Liver (tissue), 8 donors: ENCODE measurements at regions not wholly inside any gene's neighbourhood (a gene's known extent, or its start where the extent isn't known, plus 50 kb on each side); places are given as distances from the start of the nearest gene placed in this dataset.

Experiments used
- DNase-seq: peaks from one replicate; pipeline ENCODE4 v3.0.0-alpha.2; 2017; ENCODE audit warnings: low spot score
- H3K27ac ChIP-seq, 2 donors: one replicate each; pipeline ENCODE4 v1.7.0; 2013; ENCODE audit warnings: inconsistent platforms in 2 of 2, low read length in 2 of 2, control low read depth in 1 of 2, low read depth in 1 of 2, mild to moderate bottlenecking in 1 of 2
- H3K27me3 ChIP-seq, 4 donors: one replicate each; pipeline versions ENCODE4 v1.6.1 to v1.7.0; 2013; ENCODE audit warnings: low read length in 3 of 4, inconsistent platforms in 1 of 4, mild to moderate bottlenecking in 1 of 4, moderate library complexity in 1 of 4; ENCODE audit not compliant: control insufficient read depth in 4 of 4, insufficient read depth in 4 of 4
- H3K36me3 ChIP-seq, 4 donors: one replicate each; pipeline versions ENCODE4 v1.6.1 to v1.7.0; 2013; ENCODE audit warnings: low read length in 3 of 4, mild to moderate bottlenecking in 3 of 4, low read depth in 1 of 4, moderate library complexity in 1 of 4; ENCODE audit not compliant: control insufficient read depth in 4 of 4, insufficient read depth in 3 of 4
- H3K4me1 ChIP-seq, 4 donors: one replicate each; pipeline versions ENCODE4 v1.6.1 to v1.7.0; 2013; ENCODE audit warnings: low read length in 3 of 4, mild to moderate bottlenecking in 3 of 4, moderate library complexity in 1 of 4; ENCODE audit not compliant: control insufficient read depth in 4 of 4, insufficient read depth in 4 of 4
- H3K4me3 ChIP-seq, 3 donors: one replicate each; pipeline versions ENCODE4 v1.6.1 to v1.7.0; 2013; ENCODE audit warnings: low read length in 3 of 3, control low read depth in 1 of 3, low read depth in 1 of 3, mild to moderate bottlenecking in 1 of 3
- H3K9ac ChIP-seq, 2 donors: one replicate each; pipeline ENCODE4 v1.7.0; 2013; ENCODE audit warnings: low read length in 2 of 2, mild to moderate bottlenecking in 2 of 2, moderate library complexity in 2 of 2, control low read depth in 1 of 2, low read depth in 1 of 2
- H3K9me3 ChIP-seq, 4 donors: one replicate each; pipeline versions ENCODE4 v1.6.1 to v1.7.0; 2013; ENCODE audit warnings: low read length in 3 of 4; ENCODE audit not compliant: control insufficient read depth in 4 of 4
- EGR1 ChIP-seq, 2 donors: IDR thresholded peaks; 2 replicates each; pipeline ENCODE4 v1.6.1; 2016 to 2018; ENCODE audit warnings: antibody characterized with exemption in 2 of 2, low read depth in 2 of 2
- FOXA1 ChIP-seq: IDR thresholded peaks from 2 replicates; pipeline ENCODE4 v1.6.1; 2016; ENCODE audit warnings: antibody characterized with exemption
- GABPA ChIP-seq, 2 donors: IDR thresholded peaks in 1 of 2; conservative IDR thresholded peaks in 1 of 2; 2 replicates each; pipeline ENCODE4 v1.6.1; 2016; ENCODE audit warnings: antibody characterized with exemption in 2 of 2, mild to moderate bottlenecking in 1 of 2, moderate library complexity in 1 of 2
- HNF4A ChIP-seq, 2 donors: conservative IDR thresholded peaks; 2 replicates each; pipeline ENCODE4 v1.6.1; 2016; ENCODE audit warnings: antibody characterized with exemption in 2 of 2, mild to moderate bottlenecking in 2 of 2
- HNF4G ChIP-seq: IDR thresholded peaks from 2 replicates; pipeline ENCODE4 v1.6.1; 2016; ENCODE audit warnings: antibody characterized with exemption
- JUND ChIP-seq, 2 donors: IDR thresholded peaks; 2 replicates each; pipeline ENCODE4 v1.6.1; 2016; ENCODE audit warnings: antibody characterized with exemption in 2 of 2
- NR2F2 ChIP-seq: IDR thresholded peaks from 2 replicates; pipeline ENCODE4 v1.6.1; 2016; ENCODE audit warnings: antibody characterized with exemption
- RAD21 ChIP-seq, 2 donors: IDR thresholded peaks; 2 replicates each; pipeline ENCODE4 v1.6.1; 2016; ENCODE audit warnings: antibody characterized with exemption in 2 of 2, mild to moderate bottlenecking in 2 of 2
- RXRA ChIP-seq, 2 donors: IDR thresholded peaks; 2 replicates each; pipeline ENCODE4 v1.6.1; 2017 to 2018; ENCODE audit warnings: antibody characterized with exemption in 2 of 2, mild to moderate bottlenecking in 1 of 2
- SP1 ChIP-seq: IDR thresholded peaks from 2 replicates; pipeline ENCODE4 v1.6.1; 2018; ENCODE audit warnings: antibody characterized with exemption, mild to moderate bottlenecking
- TAF1 ChIP-seq: conservative IDR thresholded peaks from 2 replicates; pipeline ENCODE4 v1.6.1; 2016; ENCODE audit warnings: antibody characterized with exemption, mild to moderate bottlenecking
- YY1 ChIP-seq: IDR thresholded peaks from 2 replicates; pipeline ENCODE4 v1.6.1; 2016; ENCODE audit warnings: antibody characterized with exemption, mild to moderate bottlenecking
- WGBS: extraction: QIAGEN DNeasy Blood & Tissue Kit; methylation state at CpG from one replicate; pipeline ENCODE4 v1.1.7; 2013; 5-methylcytosine and 5-hydroxymethylcytosine counted together
- TF ChIP-seq, protein P1 (sequence below): IDR thresholded peaks from 2 replicates; pipeline ENCODE4 v1.6.1; 2016; ENCODE audit warnings: antibody characterized with exemption
- TF ChIP-seq, protein P2 (sequence below): IDR thresholded peaks from 2 replicates; pipeline ENCODE4 v1.6.1; 2016; ENCODE audit warnings: antibody characterized with exemption
- TF ChIP-seq, protein P3 (sequence below): IDR thresholded peaks from 2 replicates; pipeline ENCODE4 v1.6.1; 2016; ENCODE audit warnings: antibody characterized with exemption
- TF ChIP-seq, protein P4 (sequence below): fragments of 150-350 bp; IDR thresholded peaks from 2 replicates; pipeline ENCODE4 v1.5.1; 2017; ENCODE audit warnings: improper control_type of control experiment, low read depth, low read length; ENCODE audit not compliant: missing input control
- TF ChIP-seq, protein P5 (sequence below): IDR thresholded peaks from 2 replicates; pipeline ENCODE4 v1.6.1; 2016; ENCODE audit warnings: antibody characterized with exemption, mild to moderate bottlenecking
- donor health status: healthy.
- donor health status: healthy.
- donor health status: healthy.
- donor health status: healthy.
- donor health status: healthy.

DNA sequence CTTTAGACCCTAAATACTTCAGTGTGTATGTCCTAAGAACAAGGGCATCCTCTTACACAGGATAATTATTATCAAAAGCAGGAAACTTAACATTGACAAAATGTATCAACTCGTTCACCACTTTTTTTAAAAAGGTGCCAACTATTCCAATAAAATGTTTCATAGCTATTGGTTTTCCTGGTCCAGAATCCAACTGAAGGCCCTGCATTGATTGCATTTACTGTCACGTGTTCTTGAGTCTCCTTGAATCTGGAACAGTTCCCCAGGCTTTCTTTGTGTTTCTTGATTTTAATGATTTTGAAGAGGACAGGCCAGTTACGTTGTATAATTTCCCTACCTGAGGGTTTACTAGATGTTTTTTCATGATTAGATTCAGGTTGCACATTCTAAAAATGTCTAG is 94.6 kb upstream of the ARHGEF3 start:
- no peaks in the 10 kb centered on the region for H3K4me1 ChIP-seq
- 87% methylated on average over 3 of the region's 3 CpGs for WGBS
- no peak overlapping the region for H3K27ac ChIP-seq
- H3K4me3 ChIP-seq: no peak overlapping the region
- DNase-seq: no peak
- no peaks in the 10 kb centered on the region for H3K9me3 ChIP-seq
- TF ChIP-seq NR2F2 (no peak), FOXA1 (no peak), RXRA (IDR thresholded peaks at IDR 0.05) (no peak), SP1 (no peak), TAF1 (no peak), HNF4A (conservative IDR thresholded peaks at IDR 0.05) (no peak), YY1 (no peak), EGR1 (IDR thresholded peaks at IDR 0.05; ENCODE audit: low read depth in 2 of 2) (no peak), JUND (IDR thresholded peaks at IDR 0.05) (no peak), GABPA (IDR thresholded peaks at IDR 0.05 in 1 of 2, conservative IDR thresholded peaks at IDR 0.05 in 1 of 2) (no peak), RAD21 (IDR thresholded peaks at IDR 0.05) (no peak), HNF4G (no peak)
- TF ChIP-seq, protein P1, sequence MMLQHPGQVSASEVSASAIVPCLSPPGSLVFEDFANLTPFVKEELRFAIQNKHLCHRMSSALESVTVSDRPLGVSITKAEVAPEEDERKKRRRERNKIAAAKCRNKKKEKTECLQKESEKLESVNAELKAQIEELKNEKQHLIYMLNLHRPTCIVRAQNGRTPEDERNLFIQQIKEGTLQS: no peak
- TF ChIP-seq, protein P2, sequence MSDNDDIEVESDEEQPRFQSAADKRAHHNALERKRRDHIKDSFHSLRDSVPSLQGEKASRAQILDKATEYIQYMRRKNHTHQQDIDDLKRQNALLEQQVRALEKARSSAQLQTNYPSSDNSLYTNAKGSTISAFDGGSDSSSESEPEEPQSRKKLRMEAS: no peak
- TF ChIP-seq, protein P3, sequence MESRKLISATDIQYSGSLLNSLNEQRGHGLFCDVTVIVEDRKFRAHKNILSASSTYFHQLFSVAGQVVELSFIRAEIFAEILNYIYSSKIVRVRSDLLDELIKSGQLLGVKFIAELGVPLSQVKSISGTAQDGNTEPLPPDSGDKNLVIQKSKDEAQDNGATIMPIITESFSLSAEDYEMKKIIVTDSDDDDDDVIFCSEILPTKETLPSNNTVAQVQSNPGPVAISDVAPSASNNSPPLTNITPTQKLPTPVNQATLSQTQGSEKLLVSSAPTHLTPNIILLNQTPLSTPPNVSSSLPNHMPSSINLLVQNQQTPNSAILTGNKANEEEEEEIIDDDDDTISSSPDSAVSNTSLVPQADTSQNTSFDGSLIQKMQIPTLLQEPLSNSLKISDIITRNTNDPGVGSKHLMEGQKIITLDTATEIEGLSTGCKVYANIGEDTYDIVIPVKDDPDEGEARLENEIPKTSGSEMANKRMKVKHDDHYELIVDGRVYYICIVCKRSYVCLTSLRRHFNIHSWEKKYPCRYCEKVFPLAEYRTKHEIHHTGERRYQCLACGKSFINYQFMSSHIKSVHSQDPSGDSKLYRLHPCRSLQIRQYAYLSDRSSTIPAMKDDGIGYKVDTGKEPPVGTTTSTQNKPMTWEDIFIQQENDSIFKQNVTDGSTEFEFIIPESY: no peak
- TF ChIP-seq, protein P4, sequence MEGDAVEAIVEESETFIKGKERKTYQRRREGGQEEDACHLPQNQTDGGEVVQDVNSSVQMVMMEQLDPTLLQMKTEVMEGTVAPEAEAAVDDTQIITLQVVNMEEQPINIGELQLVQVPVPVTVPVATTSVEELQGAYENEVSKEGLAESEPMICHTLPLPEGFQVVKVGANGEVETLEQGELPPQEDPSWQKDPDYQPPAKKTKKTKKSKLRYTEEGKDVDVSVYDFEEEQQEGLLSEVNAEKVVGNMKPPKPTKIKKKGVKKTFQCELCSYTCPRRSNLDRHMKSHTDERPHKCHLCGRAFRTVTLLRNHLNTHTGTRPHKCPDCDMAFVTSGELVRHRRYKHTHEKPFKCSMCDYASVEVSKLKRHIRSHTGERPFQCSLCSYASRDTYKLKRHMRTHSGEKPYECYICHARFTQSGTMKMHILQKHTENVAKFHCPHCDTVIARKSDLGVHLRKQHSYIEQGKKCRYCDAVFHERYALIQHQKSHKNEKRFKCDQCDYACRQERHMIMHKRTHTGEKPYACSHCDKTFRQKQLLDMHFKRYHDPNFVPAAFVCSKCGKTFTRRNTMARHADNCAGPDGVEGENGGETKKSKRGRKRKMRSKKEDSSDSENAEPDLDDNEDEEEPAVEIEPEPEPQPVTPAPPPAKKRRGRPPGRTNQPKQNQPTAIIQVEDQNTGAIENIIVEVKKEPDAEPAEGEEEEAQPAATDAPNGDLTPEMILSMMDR: no peak
- TF ChIP-seq, protein P5, sequence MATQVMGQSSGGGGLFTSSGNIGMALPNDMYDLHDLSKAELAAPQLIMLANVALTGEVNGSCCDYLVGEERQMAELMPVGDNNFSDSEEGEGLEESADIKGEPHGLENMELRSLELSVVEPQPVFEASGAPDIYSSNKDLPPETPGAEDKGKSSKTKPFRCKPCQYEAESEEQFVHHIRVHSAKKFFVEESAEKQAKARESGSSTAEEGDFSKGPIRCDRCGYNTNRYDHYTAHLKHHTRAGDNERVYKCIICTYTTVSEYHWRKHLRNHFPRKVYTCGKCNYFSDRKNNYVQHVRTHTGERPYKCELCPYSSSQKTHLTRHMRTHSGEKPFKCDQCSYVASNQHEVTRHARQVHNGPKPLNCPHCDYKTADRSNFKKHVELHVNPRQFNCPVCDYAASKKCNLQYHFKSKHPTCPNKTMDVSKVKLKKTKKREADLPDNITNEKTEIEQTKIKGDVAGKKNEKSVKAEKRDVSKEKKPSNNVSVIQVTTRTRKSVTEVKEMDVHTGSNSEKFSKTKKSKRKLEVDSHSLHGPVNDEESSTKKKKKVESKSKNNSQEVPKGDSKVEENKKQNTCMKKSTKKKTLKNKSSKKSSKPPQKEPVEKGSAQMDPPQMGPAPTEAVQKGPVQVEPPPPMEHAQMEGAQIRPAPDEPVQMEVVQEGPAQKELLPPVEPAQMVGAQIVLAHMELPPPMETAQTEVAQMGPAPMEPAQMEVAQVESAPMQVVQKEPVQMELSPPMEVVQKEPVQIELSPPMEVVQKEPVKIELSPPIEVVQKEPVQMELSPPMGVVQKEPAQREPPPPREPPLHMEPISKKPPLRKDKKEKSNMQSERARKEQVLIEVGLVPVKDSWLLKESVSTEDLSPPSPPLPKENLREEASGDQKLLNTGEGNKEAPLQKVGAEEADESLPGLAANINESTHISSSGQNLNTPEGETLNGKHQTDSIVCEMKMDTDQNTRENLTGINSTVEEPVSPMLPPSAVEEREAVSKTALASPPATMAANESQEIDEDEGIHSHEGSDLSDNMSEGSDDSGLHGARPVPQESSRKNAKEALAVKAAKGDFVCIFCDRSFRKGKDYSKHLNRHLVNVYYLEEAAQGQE: no peak
- no peaks in the 10 kb centered on the region for H3K36me3 ChIP-seq
- H3K9ac ChIP-seq: no peak overlapping the region
- H3K27me3 ChIP-seq: no peaks in the 10 kb centered on the region
